ENCODE measurements at regions not wholly inside any gene's neighbourhood (a gene's known extent, or its start where the extent isn't known, plus 50 kb on each side); places are given as distances from the start of the nearest gene placed in this dataset.
"Not testable (repeated sequence)": the region's sequence is repeated elsewhere in the genome, so short reads cannot be mapped to it uniquely, and the experiment has no call there.

DNA sequence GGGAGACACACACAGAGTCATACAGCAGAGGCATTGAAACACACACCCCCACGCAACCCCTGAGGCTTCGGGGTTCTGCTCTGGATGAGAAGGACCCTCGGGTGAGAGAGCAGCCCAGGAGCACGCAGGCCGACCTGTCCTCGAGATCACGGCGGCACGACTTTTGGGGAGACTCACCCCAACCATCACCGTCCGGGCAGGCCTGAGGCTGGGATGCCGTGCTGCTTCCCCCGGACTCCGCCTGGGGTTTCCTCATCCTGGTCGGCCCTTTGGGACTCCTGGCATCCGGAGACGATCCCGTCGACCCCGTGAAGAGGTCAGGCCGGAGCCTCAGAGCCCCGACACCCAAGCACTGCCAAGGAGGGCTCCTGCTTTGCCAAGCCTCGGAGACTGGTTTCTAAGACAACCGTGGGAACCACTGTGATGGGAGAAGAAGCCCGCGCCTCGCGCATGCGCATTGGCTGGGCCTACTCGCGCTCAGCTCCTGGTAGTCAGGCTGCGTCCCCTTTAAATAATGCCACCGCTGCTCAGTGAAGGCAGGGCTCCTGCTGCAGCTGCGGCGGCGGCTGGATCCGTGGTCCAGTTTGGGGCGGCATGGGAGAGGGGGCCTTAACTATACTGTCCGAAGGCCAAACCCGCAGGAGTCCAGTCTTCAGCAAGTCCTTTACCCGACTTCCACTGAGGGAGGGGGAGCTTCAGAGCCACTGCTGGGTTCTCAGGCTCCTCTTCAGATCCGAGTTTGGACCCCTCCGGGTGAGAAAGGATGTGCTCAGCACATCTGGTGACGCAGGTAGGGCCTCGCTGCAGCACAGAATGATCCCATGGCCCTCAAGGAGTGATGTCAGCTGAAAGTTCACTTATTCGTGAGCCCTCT, 171.4 kb upstream of the ZNF337 start:
- DNase-seq, result peak; percentile 73 to 80 (median 79)

DNA sequence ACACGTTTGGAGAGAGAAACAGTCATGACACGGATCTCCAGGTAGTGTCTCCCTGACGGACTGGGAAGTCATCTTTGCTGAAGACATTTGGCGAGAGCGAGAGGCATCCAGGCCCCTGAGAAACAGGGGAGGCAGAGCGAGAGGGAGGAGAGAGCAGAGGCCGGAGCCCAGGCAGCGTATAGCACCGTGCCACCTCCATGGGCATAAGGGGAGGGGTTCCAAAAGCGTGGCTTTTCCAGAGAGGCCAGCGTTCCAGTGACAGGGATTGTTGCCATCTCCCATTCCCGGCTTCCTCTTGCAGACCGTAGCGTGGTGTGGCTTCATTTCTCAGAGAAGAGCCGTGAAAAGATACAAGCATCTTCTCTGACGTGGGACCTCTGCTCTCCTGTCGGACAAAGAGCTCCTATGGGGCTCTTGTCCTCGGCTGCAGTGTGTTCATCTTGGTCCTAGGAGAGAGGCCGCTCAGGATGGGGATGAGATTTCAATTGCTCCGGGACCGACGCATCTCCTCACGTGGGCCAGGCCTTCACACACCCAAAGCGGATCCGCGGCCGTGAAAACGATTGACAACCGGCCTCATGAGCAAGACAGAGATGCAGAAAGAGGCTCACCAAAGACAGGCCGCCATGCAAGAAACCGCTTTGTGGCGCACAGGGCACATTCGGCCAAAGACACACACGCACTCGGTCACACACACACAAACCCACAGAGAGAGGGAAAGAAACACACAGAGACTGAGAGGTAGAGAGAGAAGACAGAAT, 170.5 kb upstream of the ZNF337 start:
- H3K4me3 Mint-ChIP-seq, result peak overlapping the region; percentile 65 to 89 (median 83)
- DNase-seq, H3K36me3 Mint-ChIP-seq, H3K9me3 Mint-ChIP-seq: not testable (repeated sequence)
- peak overlapping the region in 2 of 6 donors; percentile 7 to 66 for H3K27ac Mint-ChIP-seq
- peaks cover 17 to 41% (median 38%) of the 10 kb centered on the region in 3 donors for H3K27me3 Mint-ChIP-seq (ENCODE audit: low read depth in 3 of 3)
- H3K4me1 Mint-ChIP-seq, result peaks cover 56 to 64% of the 10 kb centered on the region in 2 donors

More for the DNA sequence above, 171.4 kb upstream of the ZNF337 start:
- Mint-ChIP-seq H3K27ac (peak overlapping the region in 5 of 6 donors; percentile 42 to 66 (median 62)), H3K36me3 (peaks cover 0 to 4% (median 0%) of the 10 kb centered on the region in 3 donors), H3K27me3 (ENCODE audit: low read depth in 3 of 3) (peaks cover 15 to 33% (median 30%) of the 10 kb centered on the region in 3 donors), H3K4me1 (peaks cover 48 to 56% of the 10 kb centered on the region in 2 donors), H3K9me3 (peaks cover 0 to 4% (median under 1%) of the 10 kb centered on the region in 6 donors), H3K4me3 (peak overlapping the region; percentile 79 to 89 (median 83))

DNA sequence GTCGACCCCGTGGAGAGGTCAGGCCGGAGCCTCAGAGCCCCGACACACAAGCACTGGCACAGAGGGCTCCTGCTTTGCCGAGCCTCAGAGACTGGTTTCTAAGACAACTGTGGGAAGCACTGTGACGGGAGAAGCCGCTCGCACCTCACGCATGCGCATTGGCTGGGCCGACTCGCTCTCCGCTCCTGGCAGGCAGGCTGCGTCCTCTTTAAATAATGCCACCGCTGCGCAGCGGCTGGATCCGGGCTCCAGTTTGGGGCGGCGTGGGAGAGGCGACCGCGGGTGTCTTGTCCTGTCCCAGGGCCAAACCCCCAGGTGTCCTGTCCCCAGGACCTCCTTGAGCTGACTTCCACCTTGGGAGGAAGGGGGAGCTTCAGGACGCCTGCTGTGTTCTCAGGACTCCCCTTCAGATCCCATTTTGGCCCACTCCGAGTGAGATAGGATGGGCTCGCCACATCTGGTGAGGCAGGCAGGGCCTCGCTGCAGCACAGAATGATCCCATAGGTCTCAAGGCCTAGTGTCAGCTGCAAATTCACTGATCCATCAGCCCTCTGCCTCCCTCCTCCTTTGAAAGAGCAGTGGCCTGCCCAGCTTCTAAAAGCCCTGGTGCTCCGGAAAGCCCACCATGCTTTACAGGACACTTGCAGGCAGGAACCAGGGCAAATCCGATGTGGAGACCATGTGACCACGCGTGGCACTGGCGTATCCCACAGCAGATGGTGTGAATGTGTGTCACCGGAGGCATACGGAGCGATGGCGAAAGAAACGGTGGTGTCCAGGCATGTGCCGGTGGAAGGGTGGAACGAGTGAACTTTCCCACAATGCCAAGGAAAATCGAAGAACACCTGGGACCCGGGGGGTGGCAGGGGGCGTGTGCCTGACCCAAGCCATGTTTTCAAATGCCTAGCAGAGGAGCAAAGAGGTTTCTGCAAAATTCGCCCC, 169.3 kb upstream of the ZNF337 start:
- Mint-ChIP-seq H3K27ac (peak overlapping the region in 1 of 6 donors; percentile 66), H3K4me1 (peaks cover 68 to 73% of the 10 kb centered on the region in 2 donors), H3K36me3 (peaks cover 0 to 4% (median 0%) of the 10 kb centered on the region in 3 donors), H3K27me3 (ENCODE audit: low read depth in 3 of 3) (peaks cover 26 to 53% (median 50%) of the 10 kb centered on the region in 3 donors), H3K4me3 (peak overlapping the region; percentile 65 to 80 (median 78)), H3K9me3 (peaks cover 0 to 4% (median under 1%) of the 10 kb centered on the region in 6 donors)
- peak; percentile 71 to 78 (median 75) for DNase-seq

DNA sequence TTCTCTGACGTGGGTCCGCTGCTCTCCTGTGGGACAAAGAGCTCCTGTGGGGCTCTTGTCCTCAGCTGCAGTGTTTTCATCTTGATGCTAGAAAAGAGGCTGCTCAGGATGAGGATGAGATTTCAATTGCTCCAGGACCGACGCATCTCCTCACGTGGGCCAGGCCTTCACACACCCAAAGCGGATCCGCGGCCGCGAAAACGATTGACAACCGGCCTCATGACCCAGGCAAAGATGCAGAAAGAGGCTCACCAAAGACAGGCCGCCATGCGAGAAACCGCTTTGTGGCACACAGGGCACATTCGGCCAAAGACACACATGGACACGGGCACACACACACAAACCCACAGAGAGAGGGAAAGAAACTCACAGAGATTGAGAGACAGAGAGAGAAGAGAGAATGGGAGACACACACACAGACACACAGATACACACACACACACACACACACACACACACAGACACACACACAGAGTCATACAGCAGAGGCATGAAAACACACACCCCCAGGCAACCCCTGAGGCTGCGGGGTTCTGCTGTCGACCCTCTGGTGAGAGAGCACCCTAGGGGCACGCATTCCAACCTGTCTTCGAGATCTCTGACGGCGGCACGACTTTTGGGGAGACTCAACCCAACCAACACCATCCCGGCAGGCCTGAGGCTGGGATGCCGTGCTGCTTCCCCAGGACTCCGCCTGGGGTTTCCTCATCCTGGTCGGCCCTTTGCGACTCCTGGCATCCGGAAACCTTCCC, 168.5 kb upstream of the ZNF337 start:
- not testable (repeated sequence) for H3K36me3 Mint-ChIP-seq, DNase-seq, H3K9me3 Mint-ChIP-seq
- Mint-ChIP-seq H3K27ac (peak overlapping the region in 1 of 6 donors; percentile 66), H3K27me3 (ENCODE audit: low read depth in 3 of 3) (peaks cover 30 to 58% (median 56%) of the 10 kb centered on the region in 3 donors), H3K4me1 (peaks cover 76 to 81% of the 10 kb centered on the region in 2 donors), H3K4me3 (peak overlapping the region; percentile 65 to 80 (median 78))

DNA sequence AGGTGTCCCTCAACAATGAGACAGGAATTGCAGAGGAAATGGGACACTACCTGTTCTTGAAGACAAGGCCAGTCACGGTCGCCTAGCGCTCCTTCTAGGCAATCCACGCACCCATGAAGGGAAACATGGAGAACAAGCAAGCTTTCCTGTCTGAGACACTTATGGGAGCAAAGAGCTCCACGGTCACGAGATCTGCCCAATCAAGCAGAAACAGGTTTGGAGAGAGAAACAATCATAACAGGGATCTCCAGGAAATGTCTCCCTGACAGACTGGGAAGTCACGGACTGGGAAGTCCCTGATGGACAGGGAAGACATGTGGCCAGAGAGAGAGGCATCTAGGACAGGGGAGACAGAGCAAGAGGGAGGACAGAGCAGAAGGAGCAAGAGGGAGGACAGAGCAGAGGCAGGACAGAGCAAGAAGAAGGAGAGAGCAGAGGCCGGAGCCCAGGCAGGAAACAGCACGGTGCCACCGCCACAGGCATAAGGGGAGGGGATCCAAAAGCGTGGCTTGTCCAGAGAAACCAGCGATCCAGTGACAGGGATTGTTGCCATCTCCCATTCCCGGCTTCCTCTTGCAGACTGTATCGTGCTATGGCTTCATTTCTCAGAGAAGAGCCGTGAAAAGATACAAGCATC, 167.8 kb upstream of the ZNF337 start:
- H3K9me3 Mint-ChIP-seq, result peaks cover 0 to 4% (median under 1%) of the 10 kb centered on the region in 6 donors
- H3K27me3 Mint-ChIP-seq (ENCODE audit: low read depth in 3 of 3), result peaks cover 31 to 59% (median 59%) of the 10 kb centered on the region in 3 donors
- H3K4me3 Mint-ChIP-seq, result peak overlapping the region; percentile 78 to 98 (median 90)
- peaks cover 83 to 88% of the 10 kb centered on the region in 2 donors for H3K4me1 Mint-ChIP-seq
- H3K27ac Mint-ChIP-seq, result peak overlapping the region in 3 of 6 donors; percentile 22 to 72 (median 66)
- H3K36me3 Mint-ChIP-seq, result peaks cover 0 to 4% (median 0%) of the 10 kb centered on the region in 3 donors
- DNase-seq, result no peak

DNA sequence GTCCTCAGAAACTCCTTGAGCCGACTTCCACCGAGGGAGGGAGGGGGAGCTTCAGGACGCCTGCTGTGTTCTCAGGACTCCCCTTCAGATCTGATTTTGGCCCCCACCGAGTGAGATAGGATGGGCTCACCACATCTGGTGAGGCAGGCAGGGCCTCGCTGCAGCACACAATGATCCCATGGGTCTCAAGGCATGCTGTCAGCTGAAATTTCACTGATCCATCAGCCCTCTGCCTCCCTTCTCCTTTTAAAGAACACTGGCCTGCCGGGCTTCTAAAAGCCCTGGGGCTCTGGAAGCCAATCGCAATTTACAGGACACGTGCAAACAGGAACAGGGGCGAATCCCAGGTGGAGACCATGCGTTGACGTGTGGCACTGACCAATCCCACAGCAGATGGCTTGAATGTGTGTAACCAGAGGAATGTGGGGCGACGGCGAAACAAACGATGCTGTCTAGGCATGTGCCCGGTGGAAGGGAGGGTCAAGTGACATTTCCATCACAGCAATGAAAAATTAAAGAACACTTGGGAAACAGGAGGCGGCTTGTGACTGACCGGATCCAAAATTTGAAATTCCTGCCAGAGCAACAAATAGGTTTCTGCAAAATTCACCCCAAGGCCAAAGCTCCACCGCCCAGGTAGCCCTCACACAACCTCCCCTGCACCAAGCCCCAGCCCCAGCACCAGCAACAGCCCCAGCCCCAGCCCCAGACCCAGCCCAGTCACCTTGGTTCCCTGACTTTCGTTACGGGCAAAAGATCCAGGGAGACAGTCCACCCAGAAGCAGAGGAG, 167.1 kb upstream of the ZNF337 start:
- Mint-ChIP-seq H3K4me1 (peaks cover 89 to 93% of the 10 kb centered on the region in 2 donors), H3K9me3 (peaks cover 0 to 4% (median under 1%) of the 10 kb centered on the region in 6 donors), H3K36me3 (peaks cover 0 to 4% (median 0%) of the 10 kb centered on the region in 3 donors), H3K27me3 (ENCODE audit: low read depth in 3 of 3) (peaks cover 35 to 60% (median 58%) of the 10 kb centered on the region in 3 donors), H3K4me3 (peak overlapping the region; percentile 85 to 98 (median 90)), H3K27ac (peak overlapping the region in 3 of 6 donors; percentile 38 to 90 (median 72))
- DNase-seq, result no peak

DNA sequence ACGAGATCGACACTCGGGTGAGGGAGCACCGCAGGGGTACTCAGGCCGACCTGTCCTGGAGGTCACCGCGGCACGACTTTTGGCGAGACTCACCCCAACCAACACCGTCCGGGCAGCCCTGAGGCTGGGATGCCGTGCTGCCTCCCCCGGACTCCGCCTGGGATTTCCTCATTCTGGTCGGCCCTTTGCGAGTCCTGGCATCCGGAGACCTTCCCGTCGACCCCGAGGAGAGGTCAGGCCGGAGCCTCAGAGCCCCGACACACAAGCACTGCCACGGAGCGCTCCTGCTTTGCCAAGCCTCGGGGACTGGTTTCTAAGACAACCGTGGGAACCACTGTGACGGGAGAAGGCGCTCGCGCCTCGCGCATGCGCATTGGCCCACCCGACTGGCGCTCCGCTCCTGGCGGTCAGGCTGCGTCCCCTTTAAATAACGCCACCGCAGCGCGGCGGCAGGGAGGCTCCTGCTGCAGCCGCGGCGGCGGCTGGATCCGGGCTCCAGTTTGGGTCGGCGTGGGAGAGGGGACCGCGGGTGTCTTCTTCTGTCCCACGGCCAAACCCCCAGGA, 166.4 kb upstream of the ZNF337 start:
- peak; percentile 87 to 89 (median 88) for DNase-seq
- H3K4me3 Mint-ChIP-seq, result peak overlapping the region; percentile 85 to 98 (median 90)
- peak overlapping the region; percentile 62 to 96 (median 82) for H3K27ac Mint-ChIP-seq
- H3K9me3 Mint-ChIP-seq, H3K36me3 Mint-ChIP-seq: not testable (repeated sequence)
- H3K4me1 Mint-ChIP-seq, result peaks cover 89 to 90% of the 10 kb centered on the region in 2 donors
- peaks cover 38 to 62% (median 52%) of the 10 kb centered on the region in 3 donors for H3K27me3 Mint-ChIP-seq (ENCODE audit: low read depth in 3 of 3)

DNA sequence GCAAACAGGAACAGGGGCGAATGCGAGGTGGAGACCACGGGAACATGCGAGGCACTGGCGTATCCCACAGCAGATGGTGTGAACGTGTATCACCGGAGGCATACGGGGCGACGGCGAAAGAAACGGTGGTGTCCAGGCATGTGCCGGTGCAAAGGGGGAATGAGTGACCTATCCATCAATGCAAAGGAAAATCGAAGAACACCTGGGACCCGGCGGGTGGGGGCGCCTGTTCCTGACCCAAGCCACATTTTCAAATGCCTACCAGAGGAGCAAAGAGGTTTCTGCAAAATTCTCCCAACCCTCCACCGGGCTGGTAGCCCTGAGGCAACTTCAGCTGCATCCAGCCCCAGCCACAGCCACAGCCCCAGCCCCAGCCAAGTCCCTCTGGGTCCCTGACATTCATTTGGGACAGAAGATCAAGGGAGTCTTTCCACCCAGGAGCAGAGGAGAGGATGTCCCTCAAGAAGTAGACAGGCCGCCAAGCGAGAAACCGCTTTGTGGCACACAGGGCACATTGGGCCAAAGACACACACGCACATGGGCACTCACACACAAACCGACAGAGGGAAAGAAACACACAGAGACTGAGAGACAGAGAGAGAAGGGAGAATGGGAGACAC, 164.0 kb upstream of the ZNF337 start:
- Mint-ChIP-seq H3K36me3 (peaks cover 0 to 4% (median 0%) of the 10 kb centered on the region in 3 donors), H3K9me3 (peaks cover 0 to 4% (median under 1%) of the 10 kb centered on the region in 6 donors), H3K27ac (peak overlapping the region in 5 of 6 donors; percentile 34 to 93 (median 73)), H3K27me3 (ENCODE audit: low read depth in 3 of 3) (peaks cover 34 to 58% (median 41%) of the 10 kb centered on the region in 3 donors), H3K4me1 (peaks cover 82 to 84% of the 10 kb centered on the region in 2 donors), H3K4me3 (peak overlapping the region; percentile 85 to 98 (median 90))
- no peak for DNase-seq

DNA sequence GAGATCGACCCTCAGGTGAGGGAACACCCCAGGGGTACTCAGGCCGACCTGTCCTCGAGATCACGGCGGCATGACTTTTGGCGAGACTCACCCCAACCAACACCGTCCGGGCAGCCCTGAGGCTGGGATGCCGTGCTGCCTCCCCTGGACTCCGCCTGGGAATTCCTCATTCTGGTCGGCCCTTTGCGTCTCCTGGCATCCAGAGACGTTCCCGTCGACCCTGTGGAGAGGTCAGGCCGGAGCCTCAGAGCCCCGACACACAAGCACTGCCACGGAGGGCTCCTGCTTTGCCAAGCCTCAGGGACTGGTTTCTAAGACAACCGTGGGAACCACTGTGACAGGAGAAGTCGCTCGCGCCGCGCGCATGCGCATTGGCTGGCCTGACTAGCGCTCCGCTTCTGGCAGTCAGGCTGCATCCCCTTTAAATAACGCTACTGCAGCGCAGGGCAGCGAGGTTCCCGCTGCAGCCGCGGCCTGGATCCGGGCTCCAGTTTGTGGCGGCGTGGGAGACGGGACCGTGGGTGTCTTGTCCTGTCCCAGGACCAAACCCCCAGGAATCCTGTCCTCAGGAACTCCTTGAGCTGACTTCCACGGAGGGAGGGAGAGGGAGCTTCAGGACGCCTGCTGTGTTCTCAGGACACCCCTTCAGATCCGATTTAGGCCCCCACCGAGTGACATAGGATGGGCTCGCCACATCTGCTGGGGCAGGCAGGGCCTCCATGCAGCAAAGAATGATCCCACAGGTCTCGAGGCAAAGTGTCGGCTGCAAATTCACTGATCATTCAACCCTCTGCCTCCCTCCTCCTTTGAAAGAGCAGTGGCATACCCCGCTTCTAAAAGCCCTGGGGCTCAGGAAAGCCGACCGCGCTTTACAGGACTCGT, 163.2 kb upstream of the ZNF337 start:
- Mint-ChIP-seq H3K9me3 (peaks cover 0 to 2% (median under 1%) of the 10 kb centered on the region in 6 donors), H3K27ac (peak overlapping the region in 3 of 6 donors; percentile 34 to 90 (median 45))

More for the DNA sequence above, 163.2 kb upstream of the ZNF337 start:
- DNase-seq, result peak; percentile 62 to 82 (median 80)
- Mint-ChIP-seq H3K4me1 (peaks cover 74 to 77% of the 10 kb centered on the region in 2 donors), H3K36me3 (peaks cover 0 to 4% (median 0%) of the 10 kb centered on the region in 3 donors), H3K4me3 (peak overlapping the region; percentile 85 to 98 (median 90)), H3K27me3 (ENCODE audit: low read depth in 3 of 3) (peaks cover 29 to 55% (median 39%) of the 10 kb centered on the region in 3 donors)

Data from immature natural killer cell (primary cell).